ENCODE measurements at regions not wholly inside any gene's neighbourhood (a gene's known extent, or its start where the extent isn't known, plus 50 kb on each side); places are given as distances from the start of the nearest gene placed in this dataset.

- H3K4me1 ChIP-seq (ENCODE audit: control insufficient read depth, insufficient read depth, low read length): no peaks in the 10 kb centered on the region
- no peak for DNase-seq
- H3K27ac ChIP-seq (ENCODE audit: low read length): no peak overlapping the region
- no peak overlapping the region for H3K4me3 ChIP-seq (ENCODE audit: low read length)
- intact Hi-C loops (cut with DNase I): loop anchor here in 1 of 4 donors (10.0 kb wide), 1 partner anchor 62 kb away; no protein-coding TSS in a partner anchor
- H3K9me3 ChIP-seq (ENCODE audit: control insufficient read depth, low read length): no peaks in the 10 kb centered on the region
- no peaks in the 10 kb centered on the region for H3K27me3 ChIP-seq (ENCODE audit: control insufficient read depth, insufficient read depth)
- 78% methylated on average over 1 of the region's 1 CpG for WGBS
- ATAC-seq: no peak
These were observed 226.4 kb upstream of the DSEL start for GRCh38 chr18:67742954-67743353.

- ATAC-seq (no peak), DNase-seq (peak in 1 of 3 donors; percentile 23)
- no peak overlapping the region for H3K4me3 ChIP-seq (ENCODE audit: low read length)
- intact Hi-C loops (cut with DNase I): loop anchor here in 1 of 4 donors (10.0 kb wide), 1 partner anchor 62 kb away; no protein-coding TSS in a partner anchor
- H3K27me3 ChIP-seq (ENCODE audit: control insufficient read depth, insufficient read depth): no peaks in the 10 kb centered on the region
- H3K4me1 ChIP-seq (ENCODE audit: control insufficient read depth, insufficient read depth, low read length): no peaks in the 10 kb centered on the region
- WGBS: 87% methylated on average over 7 of the region's 7 CpGs
- H3K9me3 ChIP-seq (ENCODE audit: control insufficient read depth, low read length): no peaks in the 10 kb centered on the region
- no peak overlapping the region for H3K27ac ChIP-seq (ENCODE audit: low read length)
These were observed 226.0 kb upstream of the DSEL start for GRCh38 chr18:67742525-67742924.

- Histone ChIP-seq H3K4me1 (ENCODE audit: control insufficient read depth, insufficient read depth, low read length) (no peaks in the 10 kb centered on the region), H3K27me3 (ENCODE audit: control insufficient read depth, insufficient read depth) (no peaks in the 10 kb centered on the region), H3K9me3 (ENCODE audit: control insufficient read depth, low read length) (no peaks in the 10 kb centered on the region), H3K4me3 (ENCODE audit: low read length) (no peak overlapping the region), H3K27ac (ENCODE audit: low read length) (no peak overlapping the region)
- 75% methylated on average over 6 of the region's 6 CpGs for whole genome bisulfite sequencing
- DNase-seq (no peak), ATAC-seq (no peak)
- intact Hi-C loops (cut with DNase I): no loop called here
These were observed 219.0 kb upstream of the DSEL start for GRCh38 chr18:67735506-67735905.

GRCh38 chr18:67733088-67733487, 216.6 kb upstream of the DSEL start:
- Histone ChIP-seq H3K27me3 (ENCODE audit: control insufficient read depth, insufficient read depth) (no peaks in the 10 kb centered on the region), H3K4me1 (ENCODE audit: control insufficient read depth, insufficient read depth, low read length) (no peaks in the 10 kb centered on the region), H3K27ac (ENCODE audit: low read length) (no peak overlapping the region), H3K4me3 (ENCODE audit: low read length) (no peak overlapping the region), H3K9me3 (ENCODE audit: control insufficient read depth, low read length) (no peaks in the 10 kb centered on the region)
- DNase-seq: no peak
- ATAC-seq: no peak
- intact Hi-C loops (cut with DNase I): no loop called here
- WGBS: 61% methylated on average over 1 of the region's 1 CpG

- H3K4me3 ChIP-seq (ENCODE audit: low read length): no peak overlapping the region
- no peaks in the 10 kb centered on the region for H3K9me3 ChIP-seq (ENCODE audit: control insufficient read depth, low read length)
- ATAC-seq (no peak), DNase-seq (no peak)
- no peaks in the 10 kb centered on the region for H3K27me3 ChIP-seq (ENCODE audit: control insufficient read depth, insufficient read depth)
- 56% methylated on average over 1 of the region's 1 CpG for WGBS
- H3K27ac ChIP-seq (ENCODE audit: low read length): no peak overlapping the region
- no peaks in the 10 kb centered on the region for H3K4me1 ChIP-seq (ENCODE audit: control insufficient read depth, insufficient read depth, low read length)
- intact Hi-C loops (cut with DNase I): no loop called here
These were observed 215.3 kb upstream of the DSEL start for GRCh38 chr18:67731851-67732250.

GRCh38 chr18:67730886-67731285, 214.4 kb upstream of the DSEL start:
- Histone ChIP-seq H3K4me3 (ENCODE audit: low read length) (no peak overlapping the region), H3K9me3 (ENCODE audit: control insufficient read depth, low read length) (no peaks in the 10 kb centered on the region), H3K4me1 (ENCODE audit: control insufficient read depth, insufficient read depth, low read length) (no peaks in the 10 kb centered on the region), H3K27ac (ENCODE audit: low read length) (no peak overlapping the region), H3K27me3 (ENCODE audit: control insufficient read depth, insufficient read depth) (no peaks in the 10 kb centered on the region)
- ATAC-seq: no peak
- intact Hi-C loops (cut with DNase I): no loop called here
- WGBS: 92% methylated on average over 4 of the region's 4 CpGs
- DNase-seq: no peak

GRCh38 chr18:67728364-67728763, 211.8 kb upstream of the DSEL start:
- Histone ChIP-seq H3K9me3 (ENCODE audit: control insufficient read depth, low read length) (no peaks in the 10 kb centered on the region), H3K4me3 (ENCODE audit: low read length) (no peak overlapping the region), H3K4me1 (ENCODE audit: control insufficient read depth, insufficient read depth, low read length) (no peaks in the 10 kb centered on the region), H3K27ac (ENCODE audit: low read length) (no peak overlapping the region), H3K27me3 (ENCODE audit: control insufficient read depth, insufficient read depth) (no peaks in the 10 kb centered on the region)
- intact Hi-C loops (cut with DNase I): no loop called here
- DNase-seq: no peak
- ATAC-seq: no peak
- WGBS: 87% methylated on average over 2 of the region's 2 CpGs

- no peak for ATAC-seq
These were observed 210.4 kb upstream of the DSEL start for GRCh38 chr18:67726882-67727281.

GRCh38 chr18:67717800-67718199, 201.3 kb upstream of the DSEL start:
- 80% methylated on average over 8 of the region's 8 CpGs for WGBS
- intact Hi-C loops (cut with DNase I): no loop called here
- ATAC-seq: no peak
- no peak for DNase-seq
- no peak overlapping the region for H3K27ac ChIP-seq (ENCODE audit: low read length)
- H3K4me1 ChIP-seq (ENCODE audit: control insufficient read depth, insufficient read depth, low read length): no peaks in the 10 kb centered on the region
- no peak overlapping the region for H3K4me3 ChIP-seq (ENCODE audit: low read length)
- no peaks in the 10 kb centered on the region for H3K27me3 ChIP-seq (ENCODE audit: control insufficient read depth, insufficient read depth)
- H3K9me3 ChIP-seq (ENCODE audit: control insufficient read depth, low read length): no peaks in the 10 kb centered on the region

More at GRCh38 chr18:67726882-67727281, 210.4 kb upstream of the DSEL start:
- Histone ChIP-seq H3K4me3 (ENCODE audit: low read length) (no peak overlapping the region), H3K4me1 (ENCODE audit: control insufficient read depth, insufficient read depth, low read length) (no peaks in the 10 kb centered on the region), H3K9me3 (ENCODE audit: control insufficient read depth, low read length) (no peaks in the 10 kb centered on the region), H3K27me3 (ENCODE audit: control insufficient read depth, insufficient read depth) (no peaks in the 10 kb centered on the region), H3K27ac (ENCODE audit: low read length) (no peak overlapping the region)
- 27% methylated on average over 2 of the region's 2 CpGs for WGBS
- intact Hi-C loops (cut with DNase I): no loop called here
- DNase-seq: no peak

GRCh38 chr18:67715567-67715966, 199.0 kb upstream of the DSEL start:
- Histone ChIP-seq H3K4me1 (ENCODE audit: control insufficient read depth, insufficient read depth, low read length) (no peaks in the 10 kb centered on the region), H3K27me3 (ENCODE audit: control insufficient read depth, insufficient read depth) (no peaks in the 10 kb centered on the region), H3K27ac (ENCODE audit: low read length) (no peak overlapping the region), H3K4me3 (ENCODE audit: low read length) (no peak overlapping the region), H3K9me3 (ENCODE audit: control insufficient read depth, low read length) (no peaks in the 10 kb centered on the region)
- 37% methylated on average over 2 of the region's 2 CpGs for WGBS
- intact Hi-C loops (cut with DNase I): no loop called here
- ATAC-seq (no peak), DNase-seq (no peak)

- DNase-seq: no peak
- WGBS: 49% methylated on average over 2 of the region's 2 CpGs
- H3K4me1 ChIP-seq (ENCODE audit: control insufficient read depth, insufficient read depth, low read length): no peaks in the 10 kb centered on the region
- H3K4me3 ChIP-seq (ENCODE audit: low read length): no peak overlapping the region
- intact Hi-C loops (cut with DNase I): no loop called here
- no peaks in the 10 kb centered on the region for H3K27me3 ChIP-seq (ENCODE audit: control insufficient read depth, insufficient read depth)
- ATAC-seq: no peak
- no peaks in the 10 kb centered on the region for H3K9me3 ChIP-seq (ENCODE audit: control insufficient read depth, low read length)
- no peak overlapping the region for H3K27ac ChIP-seq (ENCODE audit: low read length)
These were observed 194.1 kb upstream of the DSEL start for GRCh38 chr18:67710639-67711038.

GRCh38 chr18:67705748-67706147, 189.2 kb upstream of the DSEL start:
- Histone ChIP-seq H3K27ac (ENCODE audit: low read length) (no peak overlapping the region), H3K27me3 (ENCODE audit: control insufficient read depth, insufficient read depth) (no peaks in the 10 kb centered on the region), H3K4me3 (ENCODE audit: low read length) (no peak overlapping the region), H3K9me3 (ENCODE audit: control insufficient read depth, low read length) (no peaks in the 10 kb centered on the region), H3K4me1 (ENCODE audit: control insufficient read depth, insufficient read depth, low read length) (no peaks in the 10 kb centered on the region)
- ATAC-seq (no peak), DNase-seq (no peak)
- intact Hi-C loops (cut with DNase I): no loop called here
- WGBS: 80% methylated on average over 2 of the region's 2 CpGs
